GM19395 (cell line): ENCODE measurements at regions not wholly inside any gene's neighbourhood (a gene's known extent, or its start where the extent isn't known, plus 50 kb on each side); places are given as distances from the start of the nearest gene placed in this dataset.

ENCODE experiments used
- ATAC-seq: cut with Tn5 transposase; IDR thresholded peaks from one replicate; pipeline ENCODE4 v1.9.1; 2021; ENCODE audit warnings: mild to moderate bottlenecking, moderate library complexity; ENCODE audit not compliant: unreplicated experiment

- ATAC-seq = no peak
Measured at GRCh38 chr10:129353101-129353500, 113.9 kb upstream of the MGMT start.

GRCh38 chr10:129360046-129360445 is 107.0 kb upstream of the MGMT start:
- ATAC-seq = no peak

GRCh38 chr10:129361676-129362376 is 105.2 kb upstream of the MGMT start:
- no peak for ATAC-seq

- ATAC-seq = no peak
Measured at GRCh38 chr10:129364949-129365348, 102.1 kb upstream of the MGMT start.

GRCh38 chr10:129365767-129366402 is 101.2 kb upstream of the MGMT start:
- ATAC-seq = no peak

GRCh38 chr10:129366450-129366849 is 100.6 kb upstream of the MGMT start:
- no peak for ATAC-seq

GRCh38 chr10:129369566-129369965 is 97.5 kb upstream of the MGMT start:
- no peak for ATAC-seq

GRCh38 chr10:129371541-129371940 is 95.5 kb upstream of the MGMT start:
- no peak for ATAC-seq

- no peak for ATAC-seq
Measured at GRCh38 chr10:129372172-129372571, 94.9 kb upstream of the MGMT start.

- no peak for ATAC-seq
Measured at GRCh38 chr10:129373231-129373630, 93.8 kb upstream of the MGMT start.

- ATAC-seq = no peak
Measured at GRCh38 chr10:129373718-129374117, 93.3 kb upstream of the MGMT start.

- ATAC-seq = no peak
Measured at GRCh38 chr10:129375171-129375570, 91.9 kb upstream of the MGMT start.

- no peak for ATAC-seq
Measured at GRCh38 chr10:129375912-129376311, 91.1 kb upstream of the MGMT start.

GRCh38 chr10:129380279-129380678 is 86.8 kb upstream of the MGMT start:
- ATAC-seq = no peak

- ATAC-seq = no peak
Measured at GRCh38 chr10:129381741-129382140, 85.3 kb upstream of the MGMT start.

- ATAC-seq = no peak
Measured at GRCh38 chr10:129382401-129382800, 84.6 kb upstream of the MGMT start.

- ATAC-seq = no peak
Measured at GRCh38 chr10:129383651-129384050, 83.4 kb upstream of the MGMT start.

- ATAC-seq = no peak
Measured at GRCh38 chr10:129385600-129385999, 81.4 kb upstream of the MGMT start.

- ATAC-seq = no peak
Measured at GRCh38 chr10:129386415-129387257, 80.4 kb upstream of the MGMT start.

GRCh38 chr10:129387258-129387525 is 79.8 kb upstream of the MGMT start:
- ATAC-seq = no peak

- ATAC-seq = no peak
Measured at GRCh38 chr10:129388435-129388834, 78.6 kb upstream of the MGMT start.

GRCh38 chr10:129389194-129389593 is 77.8 kb upstream of the MGMT start:
- no peak for ATAC-seq
